OCI-LY3 (cell line): ENCODE measurements at regions not wholly inside any gene's neighbourhood (a gene's known extent, or its start where the extent isn't known, plus 50 kb on each side); places are given as distances from the start of the nearest gene placed in this dataset.

ENCODE experiments used
- H2AFZ ChIP-seq: fragments of 200-600, 300-600 bp; shearing (Covaris generic); 2 replicates; pipeline ENCODE4 v1.6.0; 2014; ENCODE audit warnings: antibody characterized with exemption, low read depth, low read length
- H3K27ac ChIP-seq: fragments of 200-600, 300-600 bp; sonication (generic); 2 replicates; pipeline ENCODE4 v1.5.1; 2014; ENCODE audit warnings: mild to moderate bottlenecking, low read length, moderate library complexity, mixed read lengths
- H3K27me3 ChIP-seq: fragments of 200-600, 300-600 bp; sonication (generic); 2 replicates; pipeline ENCODE4 v1.6.1; 2014; ENCODE audit warnings: low read depth, low read length, mixed read lengths
- H3K36me3 ChIP-seq: fragments of 200-600, 300-600 bp; sonication (generic); replicated peaks from 2 replicates; pipeline ENCODE3; 2014; ENCODE audit warnings: low read depth, low read length, mixed read lengths
- H3K4me1 ChIP-seq: fragments of 300-600, 200-600 bp; sonication (generic); 2 replicates; pipeline ENCODE4 v1.6.1; 2014; ENCODE audit warnings: low read length, mixed read lengths
- H3K4me2 ChIP-seq: fragments of 200-600, 300-600 bp; sonication (generic); 2 replicates; pipeline ENCODE4 v1.6.1; 2014; ENCODE audit warnings: low read length, mixed read lengths
- H3K4me3 ChIP-seq: fragments of 300-600, 200-600 bp; sonication (generic); 2 replicates; pipeline ENCODE4 v1.5.1; 2014; ENCODE audit warnings: antibody characterized with exemption, mild to moderate bottlenecking, low read length, moderate library complexity
- H3K79me2 ChIP-seq: fragments of 300-600, 200-600 bp; shearing (Covaris generic); 2 replicates; pipeline ENCODE4 v1.6.1; 2014; ENCODE audit warnings: mild to moderate bottlenecking, low read length, mixed read lengths
- H3K9ac ChIP-seq: fragments of 300-600, 200-600 bp; shearing (Covaris generic); 2 replicates; pipeline ENCODE4 v1.6.0; 2014; ENCODE audit warnings: mild to moderate bottlenecking, low read length, moderate library complexity
- H3K9me3 ChIP-seq: fragments of 200-600, 300-600 bp; shearing (Covaris generic); 2 replicates; pipeline ENCODE4 v1.6.1; 2014; ENCODE audit warnings: low read length, mixed read lengths; ENCODE audit not compliant: insufficient read depth
- H4K20me1 ChIP-seq: fragments of 200-600, 300-600 bp; sonication (generic); 2 replicates; pipeline ENCODE4 v1.6.1; 2016; ENCODE audit warnings: low read length, mixed read lengths; ENCODE audit not compliant: insufficient read depth
- EZH2phosphoT487 ChIP-seq: fragments of 200-600 bp; shearing (Covaris generic); IDR thresholded peaks from 2 replicates; pipeline ENCODE4 v1.6.1; 2018; ENCODE audit warnings: antibody characterized with exemption, mixed run types, low read depth
- TF ChIP-seq, protein P1 (sequence below): fragments of 200-600, 300-600 bp; sonication (generic); IDR thresholded peaks from 2 replicates; pipeline ENCODE4 v1.5.1; 2014; ENCODE audit warnings: antibody characterized with exemption, low read length, low read depth

DNA sequence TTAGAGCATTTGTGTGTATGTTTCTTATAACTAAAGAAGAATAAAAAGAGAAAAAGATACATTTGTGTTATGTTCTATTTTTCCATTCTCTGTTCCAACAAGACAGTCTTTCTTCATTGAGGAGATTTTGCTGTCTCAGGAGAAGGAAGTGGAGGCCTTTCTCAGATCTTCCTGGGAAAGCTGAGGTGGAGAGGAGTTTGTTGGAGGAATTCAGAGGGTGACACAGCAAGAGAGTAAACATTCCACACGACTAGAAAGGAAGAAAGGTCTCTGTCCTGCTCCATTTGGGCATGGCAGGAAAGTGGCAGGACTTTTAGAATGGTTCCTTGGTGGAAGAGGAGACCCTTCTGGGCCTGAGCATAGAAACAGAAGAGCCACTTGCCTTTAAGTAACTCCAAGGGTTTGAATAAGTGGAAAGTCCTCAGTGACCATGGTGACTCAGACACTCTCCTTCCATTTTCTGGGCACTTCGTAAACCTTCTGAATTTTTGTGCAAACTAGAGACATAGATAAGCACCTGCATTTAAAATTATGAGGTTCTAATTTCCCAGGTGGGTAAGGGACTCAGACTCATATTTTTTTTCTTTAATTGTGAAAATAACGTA is 52.3 kb upstream of the COL5A2 start:
- no peaks in the 10 kb centered on the region for H3K27me3 ChIP-seq
- H2AFZ ChIP-seq = no peak overlapping the region
- no peak overlapping the region for H3K27ac ChIP-seq
- H3K4me2 ChIP-seq = no peak overlapping the region
- no peaks in the 10 kb centered on the region for H3K9me3 ChIP-seq
- H3K79me2 ChIP-seq = no peaks in the 10 kb centered on the region
- TF ChIP-seq, protein P1, sequence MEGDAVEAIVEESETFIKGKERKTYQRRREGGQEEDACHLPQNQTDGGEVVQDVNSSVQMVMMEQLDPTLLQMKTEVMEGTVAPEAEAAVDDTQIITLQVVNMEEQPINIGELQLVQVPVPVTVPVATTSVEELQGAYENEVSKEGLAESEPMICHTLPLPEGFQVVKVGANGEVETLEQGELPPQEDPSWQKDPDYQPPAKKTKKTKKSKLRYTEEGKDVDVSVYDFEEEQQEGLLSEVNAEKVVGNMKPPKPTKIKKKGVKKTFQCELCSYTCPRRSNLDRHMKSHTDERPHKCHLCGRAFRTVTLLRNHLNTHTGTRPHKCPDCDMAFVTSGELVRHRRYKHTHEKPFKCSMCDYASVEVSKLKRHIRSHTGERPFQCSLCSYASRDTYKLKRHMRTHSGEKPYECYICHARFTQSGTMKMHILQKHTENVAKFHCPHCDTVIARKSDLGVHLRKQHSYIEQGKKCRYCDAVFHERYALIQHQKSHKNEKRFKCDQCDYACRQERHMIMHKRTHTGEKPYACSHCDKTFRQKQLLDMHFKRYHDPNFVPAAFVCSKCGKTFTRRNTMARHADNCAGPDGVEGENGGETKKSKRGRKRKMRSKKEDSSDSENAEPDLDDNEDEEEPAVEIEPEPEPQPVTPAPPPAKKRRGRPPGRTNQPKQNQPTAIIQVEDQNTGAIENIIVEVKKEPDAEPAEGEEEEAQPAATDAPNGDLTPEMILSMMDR = no peak
- TF ChIP-seq EZH2phosphoT487 = no peak
- H3K4me3 ChIP-seq = no peak overlapping the region
- H3K36me3 ChIP-seq = no peaks in the 10 kb centered on the region
- peaks cover 10% of the 10 kb centered on the region for H3K4me1 ChIP-seq
- H3K9ac ChIP-seq = no peak overlapping the region
- no peaks in the 10 kb centered on the region for H4K20me1 ChIP-seq

DNA sequence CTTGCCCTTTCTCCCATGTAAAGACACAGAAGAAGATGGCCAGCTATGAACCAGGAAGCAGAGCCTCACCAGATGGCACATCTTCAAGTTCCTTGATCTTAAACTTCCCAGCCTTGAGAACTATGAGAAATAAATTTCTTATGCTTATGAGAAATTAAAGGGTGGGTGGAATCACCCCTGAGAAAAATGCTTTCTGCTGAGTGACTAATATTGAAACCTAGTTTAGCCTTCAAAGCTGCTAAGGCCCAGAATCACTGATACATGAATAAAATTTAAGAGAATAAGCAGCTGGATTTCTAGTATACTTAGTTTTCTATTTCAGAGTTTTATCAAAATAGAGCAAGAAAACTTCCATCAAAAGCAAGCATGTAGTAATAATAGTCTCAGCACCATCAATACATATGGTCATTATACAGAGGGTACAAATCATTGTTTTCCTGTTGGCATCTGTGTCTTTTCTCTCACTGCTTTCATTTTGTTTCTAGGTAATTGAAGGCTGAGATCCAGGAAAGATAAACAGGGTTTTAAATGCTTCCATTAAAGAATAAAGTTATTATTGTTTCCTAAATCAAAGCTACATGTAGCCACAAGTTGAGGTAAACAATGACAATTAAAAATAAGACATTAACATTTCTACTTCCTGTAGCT is 53.3 kb upstream of the COL5A2 start:
- Histone ChIP-seq H4K20me1 (no peaks in the 10 kb centered on the region), H3K27ac (no peak overlapping the region), H3K36me3 (no peaks in the 10 kb centered on the region), H3K4me2 (no peak overlapping the region), H3K27me3 (no peaks in the 10 kb centered on the region), H3K9me3 (no peaks in the 10 kb centered on the region), H3K79me2 (no peaks in the 10 kb centered on the region), H3K4me3 (no peak overlapping the region), H3K4me1 (peaks cover 10% of the 10 kb centered on the region), H3K9ac (no peak overlapping the region), H2AFZ (peak overlapping the region; percentile 33; the same call in 1 of the 2 replicates)
- TF ChIP-seq, protein P1 = no peak

DNA sequence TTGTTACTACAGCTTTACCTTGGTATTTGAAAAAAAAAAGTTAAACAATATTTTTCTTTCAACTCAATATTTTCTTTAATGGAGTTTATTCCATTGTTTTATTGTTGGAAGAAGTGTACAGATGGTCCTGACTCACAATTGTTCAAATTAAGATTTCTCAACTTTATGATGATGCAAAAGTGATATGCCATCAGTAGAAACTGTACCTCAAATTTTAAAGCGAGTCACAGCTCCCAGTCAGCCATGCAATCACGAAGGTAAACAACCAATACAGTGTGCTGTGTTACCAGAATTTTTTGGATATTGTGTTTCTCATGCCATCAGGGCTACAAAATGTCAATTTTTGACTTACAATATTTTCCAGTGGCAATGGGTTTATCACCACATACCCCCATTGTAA is 54.0 kb upstream of the COL5A2 start:
- Histone ChIP-seq H3K4me2 (no peak overlapping the region), H3K4me3 (no peak overlapping the region), H3K36me3 (no peaks in the 10 kb centered on the region), H3K9me3 (no peaks in the 10 kb centered on the region), H3K27ac (no peak overlapping the region), H3K4me1 (peaks cover 10% of the 10 kb centered on the region), H3K27me3 (no peaks in the 10 kb centered on the region), H3K79me2 (no peaks in the 10 kb centered on the region), H2AFZ (no peak overlapping the region), H4K20me1 (no peaks in the 10 kb centered on the region), H3K9ac (no peak overlapping the region)
- TF ChIP-seq, protein P1 = no peak
- no peak for TF ChIP-seq EZH2phosphoT487

DNA sequence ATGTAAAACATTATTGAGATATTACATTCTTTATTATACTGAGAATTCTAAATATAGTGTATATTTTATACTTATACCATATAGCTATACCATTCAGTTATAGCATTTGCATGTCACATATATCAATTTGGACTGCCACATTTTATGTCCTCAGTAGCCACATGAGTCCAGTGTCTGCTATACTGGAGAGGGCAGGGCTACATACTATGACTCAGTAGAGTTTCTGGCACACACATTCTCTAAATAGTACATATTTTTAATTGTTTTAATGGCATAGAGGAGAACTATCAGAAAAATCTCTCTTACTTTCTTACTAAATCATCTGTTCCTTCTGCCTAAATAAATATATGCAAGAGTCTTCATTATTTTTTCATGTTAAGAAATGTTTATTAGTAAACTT is 55.4 kb upstream of the COL5A2 start:
- H3K9me3 ChIP-seq = no peaks in the 10 kb centered on the region
- no peaks in the 10 kb centered on the region for H3K36me3 ChIP-seq
- H3K79me2 ChIP-seq = no peaks in the 10 kb centered on the region
- no peaks in the 10 kb centered on the region for H3K27me3 ChIP-seq
- TF ChIP-seq, protein P1 = no peak
- no peak for TF ChIP-seq EZH2phosphoT487
- no peak overlapping the region for H3K4me3 ChIP-seq
- no peaks in the 10 kb centered on the region for H4K20me1 ChIP-seq
- H3K4me1 ChIP-seq = peaks cover 10% of the 10 kb centered on the region
- H3K27ac ChIP-seq = no peak overlapping the region
- H3K9ac ChIP-seq = no peak overlapping the region
- no peak overlapping the region for H3K4me2 ChIP-seq
- H2AFZ ChIP-seq = no peak overlapping the region
